A549 (cell line): ENCODE measurements at regions not wholly inside any gene's neighbourhood (a gene's known extent, or its start where the extent isn't known, plus 50 kb on each side); places are given as distances from the start of the nearest gene placed in this dataset.

Experiments
- ATAC-seq, 2 experiments: fragments of 200-7000 bp in 1 of 2; fragments of >200 bp in 1 of 2; cut with Nextera tagmentation in 1 of 2; cut with Tn5 transposase in 1 of 2; 3 replicates each; pipeline versions ENCODE4 v1.8.0 to v1.9.1; 2018 to 2020; ENCODE audit warnings: mild to moderate bottlenecking in 1 of 2, moderate library complexity in 1 of 2
- CTCF ChIA-PET: fragments of 300-600 bp; sonication (Branson Sonifier 250); formaldehyde crosslinking; extraction: SDS; loops from one replicate; lab custom pipeline; 2021; ENCODE audit warnings: antibody characterized with exemption, inconsistent platforms; lab: Yijun Ruan, JAX
- POLR2A ChIA-PET: fragments of 350-600 bp; formaldehyde crosslinking; extraction: SDS; loops from one replicate; lab custom pipeline; 2021; ENCODE audit warnings: antibody characterized with exemption, inconsistent platforms; lab: Yijun Ruan, JAX
- DNase-seq, 2 experiments: peaks; one replicate each; pipeline versions ENCODE4 v3.0.0 to v3.0.0-alpha.2; 2011 to 2016; ENCODE audit warnings: low read depth in 1 of 2, low spot score in 1 of 2
- FAIRE-seq: peaks from 2 replicates; lab custom pipeline; 2011; peaks lifted over from hg19 to GRCh38; lab: Jason Lieb, UNC
- H3K27ac ChIP-seq, 2 experiments: fragments of >200 bp; sonication (Bioruptor Twin); formaldehyde crosslinking; 3 replicates each; pipeline ENCODE4 v1.5.1; 2016 to 2017
- H3K4me1 ChIP-seq: fragments of >200 bp; sonication (Bioruptor Twin); formaldehyde crosslinking; 3 replicates; pipeline ENCODE4 v1.6.1; 2016
- H3K4me2 ChIP-seq: fragments of >200 bp; sonication (Bioruptor Twin); formaldehyde crosslinking; 3 replicates; pipeline ENCODE4 v1.6.1; 2016
- H3K4me3 ChIP-seq: fragments of >200 bp; sonication (Bioruptor Twin); formaldehyde crosslinking; 3 replicates; pipeline ENCODE4 v1.5.1; 2016
- H3K9me3 ChIP-seq: fragments of >200 bp; sonication (Bioruptor Twin); formaldehyde crosslinking; 3 replicates; pipeline ENCODE4 v1.6.1; 2016
- BHLHE40 ChIP-seq: IDR thresholded peaks from 2 replicates; pipeline ENCODE4 v1.6.1; 2012; ENCODE audit warnings: low read depth, low read length, inconsistent platforms
- CBX2 ChIP-seq: fragments of 200-600 bp; sonication (generic); IDR thresholded peaks from 2 replicates; pipeline ENCODE4 v1.6.1; 2016; ENCODE audit warnings: low read depth, mild to moderate bottlenecking, borderline replicate concordance
- WGBS: methylation state at CpG from one replicate; pipeline ENCODE4 v1.1.6; 2017; ENCODE audit errors: missing lambda C conversion rate; 5-methylcytosine and 5-hydroxymethylcytosine counted together

GRCh38 chr17:54849660-54850059 is 51.0 kb upstream of the TOM1L1 start:
- FAIRE-seq (no peak), DNase-seq (no peak), ATAC-seq (no peak)
- Histone ChIP-seq H3K4me1 (no peaks in the 10 kb centered on the region), H3K27ac (no peak overlapping the region), H3K9me3 (no peaks in the 10 kb centered on the region), H3K4me3 (no peak overlapping the region), H3K4me2 (no peak overlapping the region)
- no peak for TF ChIP-seq BHLHE40
- no peak for TF ChIP-seq CBX2
- WGBS = 39% methylated on average over 6 of the region's 6 CpGs
- CTCF ChIA-PET = interaction anchor here (1.6 kb wide), 1 partner anchor 17 kb away, joined by 4 read pairs; no protein-coding TSS in a partner anchor
- POLR2A ChIA-PET = no interaction called here
